PC-3 (cell line): ENCODE measurements at regions not wholly inside any gene's neighbourhood (a gene's known extent, or its start where the extent isn't known, plus 50 kb on each side); places are given as distances from the start of the nearest gene placed in this dataset.
"Not testable (repeated sequence)": the region's sequence is repeated elsewhere in the genome, so short reads cannot be mapped to it uniquely, and the experiment has no call there.

Experiments used
- EZH2 ChIP-seq: fragments of 300-600 bp; sonication (generic); IDR thresholded peaks from one replicate; pipeline ENCODE4 v1.6.1; 2017; ENCODE audit warnings: antibody characterized with exemption, mild to moderate bottlenecking, low read length; ENCODE audit not compliant: unreplicated experiment
- EZH2phosphoT487 ChIP-seq: fragments of 300-600 bp; sonication (generic); IDR thresholded peaks from 2 replicates; pipeline ENCODE4 v1.6.1; 2018; ENCODE audit warnings: mild to moderate bottlenecking, antibody characterized with exemption, low read length, borderline replicate concordance
- TF ChIP-seq, protein P1 (sequence below): fragments of 300-600 bp; sonication (generic); conservative IDR thresholded peaks from 2 replicates; pipeline ENCODE4 v1.5.1; 2017; ENCODE audit warnings: antibody characterized with exemption, low read depth, mild to moderate bottlenecking, low read length

DNA sequence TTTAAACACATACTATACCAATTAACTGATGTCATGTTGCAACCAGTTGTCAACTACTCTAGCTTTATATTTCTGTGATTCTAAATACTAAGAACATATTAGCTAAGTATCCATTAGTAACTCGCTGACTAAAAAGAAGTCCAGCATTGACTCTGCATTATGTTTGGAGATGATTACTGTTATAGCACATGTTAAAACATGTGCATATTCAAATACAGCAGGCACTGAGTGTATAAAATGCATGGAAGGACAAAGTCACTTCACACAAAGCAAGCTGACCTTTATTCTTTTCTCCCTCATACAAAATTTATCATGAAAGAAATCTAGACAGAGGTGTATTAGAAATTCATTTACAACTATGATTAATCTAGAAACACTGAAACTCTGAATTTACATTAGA is 159.3 kb downstream of the AVL9 start:
- TF ChIP-seq, protein P1, sequence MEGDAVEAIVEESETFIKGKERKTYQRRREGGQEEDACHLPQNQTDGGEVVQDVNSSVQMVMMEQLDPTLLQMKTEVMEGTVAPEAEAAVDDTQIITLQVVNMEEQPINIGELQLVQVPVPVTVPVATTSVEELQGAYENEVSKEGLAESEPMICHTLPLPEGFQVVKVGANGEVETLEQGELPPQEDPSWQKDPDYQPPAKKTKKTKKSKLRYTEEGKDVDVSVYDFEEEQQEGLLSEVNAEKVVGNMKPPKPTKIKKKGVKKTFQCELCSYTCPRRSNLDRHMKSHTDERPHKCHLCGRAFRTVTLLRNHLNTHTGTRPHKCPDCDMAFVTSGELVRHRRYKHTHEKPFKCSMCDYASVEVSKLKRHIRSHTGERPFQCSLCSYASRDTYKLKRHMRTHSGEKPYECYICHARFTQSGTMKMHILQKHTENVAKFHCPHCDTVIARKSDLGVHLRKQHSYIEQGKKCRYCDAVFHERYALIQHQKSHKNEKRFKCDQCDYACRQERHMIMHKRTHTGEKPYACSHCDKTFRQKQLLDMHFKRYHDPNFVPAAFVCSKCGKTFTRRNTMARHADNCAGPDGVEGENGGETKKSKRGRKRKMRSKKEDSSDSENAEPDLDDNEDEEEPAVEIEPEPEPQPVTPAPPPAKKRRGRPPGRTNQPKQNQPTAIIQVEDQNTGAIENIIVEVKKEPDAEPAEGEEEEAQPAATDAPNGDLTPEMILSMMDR = not testable (repeated sequence)
- not testable (repeated sequence) for TF ChIP-seq EZH2phosphoT487, EZH2
